Tibial artery (tissue), 4 donors: ENCODE measurements at regions not wholly inside any gene's neighbourhood (a gene's known extent, or its start where the extent isn't known, plus 50 kb on each side); places are given as distances from the start of the nearest gene placed in this dataset.
"Not testable (repeated sequence)": the region's sequence is repeated elsewhere in the genome, so short reads cannot be mapped to it uniquely, and the experiment has no call there.

Source experiments
- DNase-seq, 2 donors: peaks; one replicate each; pipeline ENCODE4 v3.0.0-alpha.2; 2019
- H3K27ac ChIP-seq, 2 donors: fragments of 200-600 bp; sonication (generic) in 1 of 2; 1 replicate in 1 of 2; 2 replicates in 1 of 2; pipeline ENCODE4 v1.5.1; 2018 to 2019; ENCODE audit warnings: mild to moderate bottlenecking in 1 of 2
- H3K27me3 ChIP-seq, 2 donors: fragments of 200-600 bp; sonication (generic) in 1 of 2; one replicate each; pipeline versions ENCODE4 v1.5.1 to v1.6.0; 2016 to 2019
- H3K36me3 ChIP-seq, 3 donors: fragments of 200-600 bp; sonication (generic) in 2 of 3; one replicate each; pipeline ENCODE4 v1.5.1; 2016 to 2019; ENCODE audit warnings: mild to moderate bottlenecking in 2 of 3
- H3K4me1 ChIP-seq, 4 donors: fragments of 200-600 bp; sonication (generic) in 2 of 4; 1 replicate in 3 of 4; 2 replicates in 1 of 4; pipeline ENCODE4 v1.5.1; 2016 to 2019
- H3K4me3 ChIP-seq, 2 donors: fragments of 200-600 bp; sonication (generic) in 1 of 2; 1 replicate in 1 of 2; 2 replicates in 1 of 2; pipeline ENCODE4 v1.5.1; 2018 to 2019; ENCODE audit warnings: mild to moderate bottlenecking in 2 of 2
- H3K9me3 ChIP-seq, 3 donors: fragments of 200-600 bp; sonication (generic) in 1 of 3; one replicate each; pipeline ENCODE4 v1.5.1; 2016 to 2019
- CTCF ChIP-seq, 2 experiments: fragments of 200-600 bp in 1 of 2; fragments of 450-650 bp in 1 of 2; IDR thresholded peaks; one replicate each; pipeline ENCODE4 v1.5.1; 2017 to 2019; ENCODE audit warnings: antibody characterized with exemption in 2 of 2, mild to moderate bottlenecking in 1 of 2, moderate library complexity in 1 of 2
- intact Hi-C: fragments of 100-400 bp; cut with DNase I; formaldehyde crosslinking; loops from one replicate; pipeline ENCODE4 v1.15.0; 2023; ENCODE audit warnings: low total_unique reads

GRCh38 chr4:140223056-140223810, 69.2 kb upstream of the MAML3 start:
- H3K4me1 ChIP-seq: no peaks in the 10 kb centered on the region
- TF ChIP-seq CTCF (IDR thresholded peaks at IDR 0.05): no peak
- intact Hi-C loops: no loop called here

DNA sequence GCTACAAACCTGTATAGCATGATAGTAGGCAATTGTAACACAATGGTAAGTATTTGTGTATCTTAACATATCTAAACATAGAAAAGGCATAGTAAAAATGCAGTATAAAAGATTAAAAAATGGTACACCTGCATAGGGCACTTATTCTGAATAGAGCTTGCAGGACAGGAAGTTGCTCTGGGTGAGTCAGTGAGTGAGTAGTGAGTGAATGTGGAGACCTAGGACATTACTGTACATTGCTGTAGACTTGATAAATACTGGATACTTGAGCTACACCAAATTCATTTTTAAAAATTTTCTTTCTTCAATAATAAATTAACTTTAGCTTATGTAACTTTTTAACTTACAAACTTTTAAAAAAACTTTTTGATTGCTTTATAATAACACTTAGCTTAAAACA, 68.2 kb upstream of the MAML3 start:
- Histone ChIP-seq H3K4me1 (no peaks in the 10 kb centered on the region), H3K27ac (no peak overlapping the region), H3K27me3 (no peaks in the 10 kb centered on the region), H3K36me3 (no peaks in the 10 kb centered on the region), H3K4me3 (no peak overlapping the region), H3K9me3 (no peaks in the 10 kb centered on the region)
- no peak for TF ChIP-seq CTCF (IDR thresholded peaks at IDR 0.05)
- DNase-seq: no peak
- intact Hi-C loops: no loop called here

More at GRCh38 chr4:140223056-140223810, 69.2 kb upstream of the MAML3 start:
- H3K27me3 ChIP-seq: no peaks in the 10 kb centered on the region
- H3K9me3 ChIP-seq: no peaks in the 10 kb centered on the region
- no peak for DNase-seq
- H3K4me3 ChIP-seq: no peak overlapping the region
- no peaks in the 10 kb centered on the region for H3K36me3 ChIP-seq
- H3K27ac ChIP-seq: no peak overlapping the region

DNA sequence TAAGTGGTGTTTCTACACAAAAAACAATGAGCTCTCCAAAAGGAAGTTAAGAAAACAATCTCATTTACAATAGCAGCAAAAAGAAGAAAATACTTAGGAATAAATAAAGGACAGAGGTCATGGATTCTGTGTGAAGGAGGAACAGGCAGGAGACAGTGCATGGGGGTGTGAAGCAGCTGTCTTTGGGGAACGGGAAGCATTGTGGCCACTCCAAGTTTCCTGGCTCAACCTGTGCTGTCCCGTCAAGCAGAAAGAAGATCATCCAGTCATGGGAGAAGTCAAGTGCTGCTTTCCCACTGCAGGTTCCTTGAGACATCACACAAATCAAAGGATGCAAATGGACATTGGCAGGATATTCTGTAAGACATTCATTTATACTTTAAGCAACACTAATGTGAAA, 66.1 kb upstream of the MAML3 start:
- H3K27ac ChIP-seq: no peak overlapping the region
- H3K36me3 ChIP-seq: no peaks in the 10 kb centered on the region
- DNase-seq: no peak
- H3K4me1 ChIP-seq: no peaks in the 10 kb centered on the region
- no peaks in the 10 kb centered on the region for H3K9me3 ChIP-seq
- intact Hi-C loops: no loop called here
- no peak for TF ChIP-seq CTCF (IDR thresholded peaks at IDR 0.05)
- no peaks in the 10 kb centered on the region for H3K27me3 ChIP-seq
- H3K4me3 ChIP-seq: no peak overlapping the region

- DNase-seq: no peak
- no peak for TF ChIP-seq CTCF (IDR thresholded peaks at IDR 0.05)
- H3K4me3 ChIP-seq: no peak overlapping the region
- no peaks in the 10 kb centered on the region for H3K36me3 ChIP-seq
- H3K27me3 ChIP-seq: no peaks in the 10 kb centered on the region
- H3K4me1 ChIP-seq: no peaks in the 10 kb centered on the region
- intact Hi-C loops: no loop called here
- H3K27ac ChIP-seq: no peak overlapping the region
- H3K9me3 ChIP-seq: no peaks in the 10 kb centered on the region
Measured at GRCh38 chr4:140219567-140219966, 65.6 kb upstream of the MAML3 start.

- H3K4me1 ChIP-seq, intact Hi-C loops: not testable (repeated sequence)
Measured at GRCh38 chr4:140219070-140219469, 65.1 kb upstream of the MAML3 start.

DNA sequence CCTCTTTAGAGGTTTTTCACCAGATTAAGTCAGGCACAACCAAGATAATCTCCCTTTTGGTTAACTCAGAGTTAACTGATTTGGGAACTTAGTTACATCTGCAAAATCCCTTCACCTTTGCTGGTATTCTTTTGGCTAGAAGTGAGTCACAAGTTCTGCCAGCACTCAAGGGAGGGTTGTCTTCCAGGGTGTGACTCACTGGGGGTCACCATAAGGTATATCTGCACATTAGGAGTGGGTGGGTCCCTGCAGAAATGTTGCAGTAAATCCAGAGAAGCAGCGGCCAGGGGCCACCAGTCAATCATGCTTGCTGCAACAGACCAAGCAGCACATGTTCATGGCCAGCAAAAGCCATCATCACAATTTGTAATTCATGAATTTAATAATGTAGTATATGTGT, 59.8 kb upstream of the MAML3 start:
- no peak overlapping the region for H3K27ac ChIP-seq
- TF ChIP-seq CTCF (IDR thresholded peaks at IDR 0.05): no peak

More at GRCh38 chr4:140219070-140219469, 65.1 kb upstream of the MAML3 start:
- not testable (repeated sequence) for H3K27me3 ChIP-seq, DNase-seq, H3K4me3 ChIP-seq, H3K9me3 ChIP-seq, H3K36me3 ChIP-seq, H3K27ac ChIP-seq

More for the DNA sequence above, 59.8 kb upstream of the MAML3 start:
- no peaks in the 10 kb centered on the region for H3K36me3 ChIP-seq
- no peaks in the 10 kb centered on the region for H3K27me3 ChIP-seq
- no peak overlapping the region for H3K4me3 ChIP-seq
- H3K4me1 ChIP-seq: no peaks in the 10 kb centered on the region
- H3K9me3 ChIP-seq: no peaks in the 10 kb centered on the region
- intact Hi-C loops: no loop called here
- no peak for DNase-seq
